GM12878 (cell line): ENCODE measurements at regions not wholly inside any gene's neighbourhood (a gene's known extent, or its start where the extent isn't known, plus 50 kb on each side); places are given as distances from the start of the nearest gene placed in this dataset.

Source experiments
- ATAC-seq: fragments of 200-7000 bp; cut with Tn5 transposase; 3 replicates; pipeline ENCODE4 v1.9.1; 2020; ENCODE audit warnings: mild to moderate bottlenecking, moderate library complexity
- BruUV-seq: library from RNA; stranded (reverse); fragments of 400-500 nt; replicated peaks from 2 replicates; lab custom pipeline; 2021; lab: Mats Ljungman, UMichigan
- CTCF ChIA-PET: fragments of 300-600 bp; sonication (Branson Sonifier 250); formaldehyde crosslinking; extraction: SDS; loops from one replicate; lab custom pipeline; 2021; ENCODE audit warnings: inconsistent platforms; lab: Yijun Ruan, JAX
- POLR2A ChIA-PET: fragments of 350-600 bp; formaldehyde crosslinking; extraction: SDS; loops from one replicate; lab custom pipeline; 2021; ENCODE audit warnings: inconsistent platforms; lab: Charles Lee
- RAD21 ChIA-PET: fragments of 300-600 bp; sonication (Branson Sonifier 250); formaldehyde crosslinking; loops from one replicate; lab custom pipeline; 2023; ENCODE audit warnings: antibody characterized with exemption; ENCODE audit not compliant: unreplicated experiment; lab: Charles Lee
- SMC1A ChIA-PET: fragments of 300-600 bp; sonication (Branson Sonifier 250); formaldehyde crosslinking; loops from one replicate; lab custom pipeline; 2023; ENCODE audit not compliant: unreplicated experiment, uncharacterized antibody; lab: Charles Lee
- DNase-seq: peaks from one replicate; pipeline ENCODE4 v3.0.0-alpha.2; 2011; ENCODE audit warnings: low read depth, low spot score
- FAIRE-seq: peaks from 3 replicates; lab custom pipeline; 2011; peaks lifted over from hg19 to GRCh38; lab: Jason Lieb, UNC
- H2AFZ ChIP-seq: 2 replicates; pipeline ENCODE4 v1.6.0; 2011; ENCODE audit warnings: low read depth, low read length, control low read depth; ENCODE audit not compliant: control insufficient read depth
- H3K27ac ChIP-seq: 2 replicates; pipeline ENCODE4 v1.5.1; 2011; ENCODE audit warnings: control low read depth; ENCODE audit not compliant: control insufficient read depth, insufficient read depth
- H3K27me3 ChIP-seq, 2 experiments: replicated peaks in 1 of 2; 2 replicates each; pipeline versions ENCODE4 v1.6.0 to v1.6.1; 2011; ENCODE audit warnings: low read length in 1 of 2; ENCODE audit not compliant: control insufficient read depth in 2 of 2, insufficient read depth in 2 of 2
- H3K36me3 ChIP-seq, 2 experiments: 2 replicates each; pipeline ENCODE4 v1.5.1; 2011; ENCODE audit warnings: low read length in 1 of 2; ENCODE audit not compliant: control insufficient read depth in 2 of 2, insufficient read depth in 2 of 2
- H3K4me1 ChIP-seq: 2 replicates; pipeline ENCODE4 v1.6.1; 2011; ENCODE audit warnings: mild to moderate bottlenecking, low read length, moderate library complexity, mixed read lengths; ENCODE audit not compliant: control insufficient read depth, insufficient read depth
- H3K4me2 ChIP-seq: 2 replicates; pipeline ENCODE4 v1.6.0; 2011; ENCODE audit warnings: control low read depth; ENCODE audit not compliant: control insufficient read depth, insufficient read depth
- H3K4me3 ChIP-seq: fragments of 200-600 bp; sonication (generic); 2 replicates; pipeline ENCODE4 v1.5.1; 2016
- H3K79me2 ChIP-seq: 2 replicates; pipeline ENCODE4 v1.6.0; 2011; ENCODE audit warnings: low read length; ENCODE audit not compliant: control insufficient read depth, insufficient read depth
- H3K9ac ChIP-seq: 2 replicates; pipeline ENCODE4 v1.8.0; 2011; ENCODE audit warnings: low read length, control low read depth, mixed read lengths; ENCODE audit not compliant: control insufficient read depth, insufficient read depth
- H3K9me3 ChIP-seq: replicated peaks from 3 replicates; pipeline ENCODE4 v1.5.1; 2011; ENCODE audit warnings: mild to moderate bottlenecking, low read length; ENCODE audit not compliant: control insufficient read depth, insufficient read depth
- H4K20me1 ChIP-seq: 2 replicates; pipeline ENCODE4 v1.6.0; 2011; ENCODE audit not compliant: control insufficient read depth, insufficient read depth
- ATF7 ChIP-seq: fragments of 450-650 bp; IDR thresholded peaks from 2 replicates; pipeline ENCODE4 v1.6.1; 2016; ENCODE audit warnings: low read depth, mild to moderate bottlenecking
- FOXK2 ChIP-seq: fragments of 450-650 bp; IDR thresholded peaks from 2 replicates; pipeline ENCODE4 v1.6.1; 2017; ENCODE audit warnings: mild to moderate bottlenecking, moderate library complexity
- HDAC2 ChIP-seq: fragments of 200-600 bp; sonication (generic); IDR thresholded peaks from 2 replicates; pipeline ENCODE4 v1.6.1; 2017
- MYB ChIP-seq: fragments of 150-350 bp; IDR thresholded peaks from 2 replicates; pipeline ENCODE4 v1.6.1; 2014; ENCODE audit warnings: mild to moderate bottlenecking, low read depth, low read length, borderline replicate concordance
- POLR2AphosphoS2 ChIP-seq: IDR thresholded peaks from 2 replicates; pipeline ENCODE4 v1.6.1; 2011; ENCODE audit warnings: low read depth, mild to moderate bottlenecking, low read length, improper control_type of control experiment, moderate library complexity
- ZNF622 ChIP-seq: fragments of 450-650 bp; IDR thresholded peaks from 2 replicates; pipeline ENCODE4 v1.6.1; 2017; ENCODE audit warnings: mild to moderate bottlenecking, inconsistent platforms
- WGBS: methylation state at CpG from one replicate; pipeline ENCODE4 v1.1.6; 2016; ENCODE audit warnings: low lambda C conversion rate; ENCODE audit not compliant: insufficient replicate concordance, insufficient coverage; ENCODE audit errors: missing lambda C conversion rate; 5-methylcytosine and 5-hydroxymethylcytosine counted together
- in situ Hi-C: fragments of 300-500 bp; cut with MboI; formaldehyde crosslinking; loops from 9 replicates; pipeline ENCODE4 v1.14.3; 2018; ENCODE audit warnings: mixed read lengths
- intact Hi-C: fragments of 100-400 bp; cut with micrococcal nuclease; formaldehyde crosslinking; loops from one replicate; pipeline ENCODE4 v1.14.2; 2022; ENCODE audit not compliant: unreplicated experiment
- TF ChIP-seq, protein P1 (sequence below): fragments of 450-650 bp; IDR thresholded peaks from 2 replicates; pipeline ENCODE4 v1.6.1; 2017; ENCODE audit warnings: borderline replicate concordance
- TF ChIP-seq, protein P2 (sequence below): IDR thresholded peaks from 2 replicates; pipeline ENCODE4 v1.6.1; 2011; ENCODE audit warnings: mild to moderate bottlenecking, low read depth, low read length, moderate library complexity; ENCODE audit not compliant: insufficient replicate concordance
- TF ChIP-seq, protein P3 (sequence below): fragments of 450-650 bp; IDR thresholded peaks from 2 replicates; pipeline ENCODE4 v1.6.1; 2016; ENCODE audit warnings: mild to moderate bottlenecking
- TF ChIP-seq, protein P4 (sequence below): IDR thresholded peaks from 2 replicates; pipeline ENCODE4 v1.6.1; 2011; ENCODE audit warnings: borderline replicate concordance, low read depth, mild to moderate bottlenecking, moderate library complexity, mixed read lengths, low read length; ENCODE audit not compliant: insufficient read depth; ENCODE audit errors: extremely low read length
- TF ChIP-seq, protein P5 (sequence below): IDR thresholded peaks from 2 replicates; pipeline ENCODE4 v1.6.1; 2011; ENCODE audit warnings: low read depth, mild to moderate bottlenecking, low read length, moderate library complexity, borderline replicate concordance; ENCODE audit errors: extremely low read depth
- TF ChIP-seq, protein P6 (sequence below): fragments of 450-650 bp; formaldehyde crosslinking; IDR thresholded peaks from 2 replicates; pipeline ENCODE4 v1.5.0; 2022; ENCODE audit warnings: mild to moderate bottlenecking, missing genetic modification characterization

DNA sequence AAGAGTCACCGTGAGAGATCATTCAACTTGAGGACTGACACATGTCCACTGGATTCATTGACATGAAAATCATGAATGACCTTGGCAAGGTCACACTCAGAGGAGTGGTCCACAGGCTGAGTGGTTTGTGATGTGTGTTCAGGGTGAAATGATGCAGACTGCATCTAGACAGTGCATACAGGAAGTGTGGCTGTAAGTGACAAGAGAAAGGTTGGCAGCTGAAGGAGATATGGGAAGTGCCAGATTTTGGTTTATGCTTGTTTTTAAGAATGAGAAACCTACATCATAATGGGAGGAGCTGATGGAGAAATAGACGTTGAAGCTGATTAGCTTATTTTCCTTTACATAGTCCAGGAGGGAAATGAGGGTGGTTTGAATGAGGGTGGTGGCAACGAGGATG is 64.8 kb upstream of the VIPR2 start:
- ChIA-PET RAD21 (no interaction called here), CTCF (no interaction called here), SMC1A (no interaction called here), POLR2A (no interaction called here)
- TF ChIP-seq ATF7 (no peak), ZNF622 (no peak), MYB (no peak), FOXK2 (no peak), POLR2AphosphoS2 (no peak), HDAC2 (no peak)
- TF ChIP-seq, protein P1, sequence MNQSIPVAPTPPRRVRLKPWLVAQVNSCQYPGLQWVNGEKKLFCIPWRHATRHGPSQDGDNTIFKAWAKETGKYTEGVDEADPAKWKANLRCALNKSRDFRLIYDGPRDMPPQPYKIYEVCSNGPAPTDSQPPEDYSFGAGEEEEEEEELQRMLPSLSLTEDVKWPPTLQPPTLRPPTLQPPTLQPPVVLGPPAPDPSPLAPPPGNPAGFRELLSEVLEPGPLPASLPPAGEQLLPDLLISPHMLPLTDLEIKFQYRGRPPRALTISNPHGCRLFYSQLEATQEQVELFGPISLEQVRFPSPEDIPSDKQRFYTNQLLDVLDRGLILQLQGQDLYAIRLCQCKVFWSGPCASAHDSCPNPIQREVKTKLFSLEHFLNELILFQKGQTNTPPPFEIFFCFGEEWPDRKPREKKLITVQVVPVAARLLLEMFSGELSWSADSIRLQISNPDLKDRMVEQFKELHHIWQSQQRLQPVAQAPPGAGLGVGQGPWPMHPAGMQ, result no peak
- TF ChIP-seq, protein P2, sequence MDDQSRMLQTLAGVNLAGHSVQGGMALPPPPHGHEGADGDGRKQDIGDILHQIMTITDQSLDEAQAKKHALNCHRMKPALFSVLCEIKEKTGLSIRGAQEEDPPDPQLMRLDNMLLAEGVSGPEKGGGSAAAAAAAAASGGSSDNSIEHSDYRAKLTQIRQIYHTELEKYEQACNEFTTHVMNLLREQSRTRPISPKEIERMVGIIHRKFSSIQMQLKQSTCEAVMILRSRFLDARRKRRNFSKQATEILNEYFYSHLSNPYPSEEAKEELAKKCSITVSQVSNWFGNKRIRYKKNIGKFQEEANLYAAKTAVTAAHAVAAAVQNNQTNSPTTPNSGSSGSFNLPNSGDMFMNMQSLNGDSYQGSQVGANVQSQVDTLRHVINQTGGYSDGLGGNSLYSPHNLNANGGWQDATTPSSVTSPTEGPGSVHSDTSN, result no peak
- TF ChIP-seq, protein P3, sequence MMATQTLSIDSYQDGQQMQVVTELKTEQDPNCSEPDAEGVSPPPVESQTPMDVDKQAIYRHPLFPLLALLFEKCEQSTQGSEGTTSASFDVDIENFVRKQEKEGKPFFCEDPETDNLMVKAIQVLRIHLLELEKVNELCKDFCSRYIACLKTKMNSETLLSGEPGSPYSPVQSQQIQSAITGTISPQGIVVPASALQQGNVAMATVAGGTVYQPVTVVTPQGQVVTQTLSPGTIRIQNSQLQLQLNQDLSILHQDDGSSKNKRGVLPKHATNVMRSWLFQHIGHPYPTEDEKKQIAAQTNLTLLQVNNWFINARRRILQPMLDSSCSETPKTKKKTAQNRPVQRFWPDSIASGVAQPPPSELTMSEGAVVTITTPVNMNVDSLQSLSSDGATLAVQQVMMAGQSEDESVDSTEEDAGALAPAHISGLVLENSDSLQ, result no peak
- TF ChIP-seq, protein P4, sequence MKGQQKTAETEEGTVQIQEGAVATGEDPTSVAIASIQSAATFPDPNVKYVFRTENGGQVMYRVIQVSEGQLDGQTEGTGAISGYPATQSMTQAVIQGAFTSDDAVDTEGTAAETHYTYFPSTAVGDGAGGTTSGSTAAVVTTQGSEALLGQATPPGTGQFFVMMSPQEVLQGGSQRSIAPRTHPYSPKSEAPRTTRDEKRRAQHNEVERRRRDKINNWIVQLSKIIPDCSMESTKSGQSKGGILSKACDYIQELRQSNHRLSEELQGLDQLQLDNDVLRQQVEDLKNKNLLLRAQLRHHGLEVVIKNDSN, result no peak
- TF ChIP-seq, protein P5, sequence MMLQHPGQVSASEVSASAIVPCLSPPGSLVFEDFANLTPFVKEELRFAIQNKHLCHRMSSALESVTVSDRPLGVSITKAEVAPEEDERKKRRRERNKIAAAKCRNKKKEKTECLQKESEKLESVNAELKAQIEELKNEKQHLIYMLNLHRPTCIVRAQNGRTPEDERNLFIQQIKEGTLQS, result no peak
- TF ChIP-seq, protein P6, sequence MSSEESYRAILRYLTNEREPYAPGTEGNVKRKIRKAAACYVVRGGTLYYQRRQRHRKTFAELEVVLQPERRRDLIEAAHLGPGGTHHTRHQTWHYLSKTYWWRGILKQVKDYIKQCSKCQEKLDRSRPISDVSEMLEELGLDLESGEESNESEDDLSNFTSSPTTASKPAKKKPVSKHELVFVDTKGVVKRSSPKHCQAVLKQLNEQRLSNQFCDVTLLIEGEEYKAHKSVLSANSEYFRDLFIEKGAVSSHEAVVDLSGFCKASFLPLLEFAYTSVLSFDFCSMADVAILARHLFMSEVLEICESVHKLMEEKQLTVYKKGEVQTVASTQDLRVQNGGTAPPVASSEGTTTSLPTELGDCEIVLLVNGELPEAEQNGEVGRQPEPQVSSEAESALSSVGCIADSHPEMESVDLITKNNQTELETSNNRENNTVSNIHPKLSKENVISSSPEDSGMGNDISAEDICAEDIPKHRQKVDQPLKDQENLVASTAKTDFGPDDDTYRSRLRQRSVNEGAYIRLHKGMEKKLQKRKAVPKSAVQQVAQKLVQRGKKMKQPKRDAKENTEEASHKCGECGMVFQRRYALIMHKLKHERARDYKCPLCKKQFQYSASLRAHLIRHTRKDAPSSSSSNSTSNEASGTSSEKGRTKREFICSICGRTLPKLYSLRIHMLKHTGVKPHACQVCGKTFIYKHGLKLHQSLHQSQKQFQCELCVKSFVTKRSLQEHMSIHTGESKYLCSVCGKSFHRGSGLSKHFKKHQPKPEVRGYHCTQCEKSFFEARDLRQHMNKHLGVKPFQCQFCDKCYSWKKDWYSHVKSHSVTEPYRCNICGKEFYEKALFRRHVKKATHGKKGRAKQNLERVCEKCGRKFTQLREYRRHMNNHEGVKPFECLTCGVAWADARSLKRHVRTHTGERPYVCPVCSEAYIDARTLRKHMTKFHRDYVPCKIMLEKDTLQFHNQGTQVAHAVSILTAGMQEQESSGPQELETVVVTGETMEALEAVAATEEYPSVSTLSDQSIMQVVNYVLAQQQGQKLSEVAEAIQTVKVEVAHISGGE, result no peak
- BruUV-seq, result no TSS peak
- in situ Hi-C loops, result no loop called here
- H2AFZ ChIP-seq, result no peak overlapping the region
- H3K9me3 ChIP-seq, result no peaks in the 10 kb centered on the region
- no peaks in the 10 kb centered on the region for H3K79me2 ChIP-seq
- H3K4me2 ChIP-seq, result no peak overlapping the region
- DNase-seq (no peak), ATAC-seq (no peak), FAIRE-seq (no peak)
- no peaks in the 10 kb centered on the region for H3K27me3 ChIP-seq
- no peak overlapping the region for H3K9ac ChIP-seq
- no peaks in the 10 kb centered on the region for H3K36me3 ChIP-seq
- H3K27ac ChIP-seq, result no peak overlapping the region
- H4K20me1 ChIP-seq, result no peaks in the 10 kb centered on the region
- 10% methylated on average over 3 of the region's 3 CpGs for WGBS
- H3K4me3 ChIP-seq, result no peak overlapping the region
- no peaks in the 10 kb centered on the region for H3K4me1 ChIP-seq
- intact Hi-C loops, result no loop called here
